ENCODE measurements at regions not wholly inside any gene's neighbourhood (a gene's known extent, or its start where the extent isn't known, plus 50 kb on each side); places are given as distances from the start of the nearest gene placed in this dataset.

- DNase-seq, result no peak
- H3K27me3 ChIP-seq (ENCODE audit: low read depth), result no peaks in the 10 kb centered on the region
Measured at GRCh38 chr1:82875170-82875569, 1074.4 kb downstream of the ADGRL2 start.

GRCh38 chr1:82874041-82874440 lies 1073.3 kb downstream of the ADGRL2 start:
- no peaks in the 10 kb centered on the region for H3K9me3 ChIP-seq (replicated peaks)
- DNase-seq, result no peak
- TF ChIP-seq CTCF (IDR thresholded peaks at IDR 0.05; ENCODE audit: borderline replicate concordance), result no peak
- no peaks in the 10 kb centered on the region for H3K4me1 ChIP-seq
- no peaks in the 10 kb centered on the region for H3K36me3 ChIP-seq
- intact Hi-C loops (cut with micrococcal nuclease), result no loop called here
- H3K27ac ChIP-seq (replicated peaks), result no peak overlapping the region
- no peak overlapping the region for H3K4me3 ChIP-seq
- no peaks in the 10 kb centered on the region for H3K27me3 ChIP-seq (ENCODE audit: low read depth)

More at GRCh38 chr1:82875170-82875569, 1074.4 kb downstream of the ADGRL2 start:
- H3K4me3 ChIP-seq, result no peak overlapping the region
- no peaks in the 10 kb centered on the region for H3K4me1 ChIP-seq
- no peak overlapping the region for H3K27ac ChIP-seq (replicated peaks)
- no peaks in the 10 kb centered on the region for H3K9me3 ChIP-seq (replicated peaks)
- no peaks in the 10 kb centered on the region for H3K36me3 ChIP-seq
- TF ChIP-seq CTCF (IDR thresholded peaks at IDR 0.05; ENCODE audit: borderline replicate concordance), result no peak
- intact Hi-C loops (cut with micrococcal nuclease), result no loop called here

GRCh38 chr1:82870332-82870731 lies 1069.6 kb downstream of the ADGRL2 start:
- no peak for DNase-seq
- no peak overlapping the region for H3K4me3 ChIP-seq
- H3K27me3 ChIP-seq (ENCODE audit: low read depth), result no peaks in the 10 kb centered on the region
- no peaks in the 10 kb centered on the region for H3K9me3 ChIP-seq (replicated peaks)
- no peak overlapping the region for H3K27ac ChIP-seq (replicated peaks)
- TF ChIP-seq CTCF (IDR thresholded peaks at IDR 0.05; ENCODE audit: borderline replicate concordance), result no peak
- H3K36me3 ChIP-seq, result no peaks in the 10 kb centered on the region
- H3K4me1 ChIP-seq, result peaks cover 5% of the 10 kb centered on the region
- intact Hi-C loops (cut with micrococcal nuclease), result no loop called here

- H3K36me3 ChIP-seq, result no peaks in the 10 kb centered on the region
- no peak for TF ChIP-seq CTCF (IDR thresholded peaks at IDR 0.05; ENCODE audit: borderline replicate concordance)
- no peak overlapping the region for H3K27ac ChIP-seq (replicated peaks)
- H3K4me1 ChIP-seq, result peaks cover 5% of the 10 kb centered on the region
- H3K4me3 ChIP-seq, result no peak overlapping the region
- DNase-seq, result no peak
- intact Hi-C loops (cut with micrococcal nuclease), result no loop called here
- no peaks in the 10 kb centered on the region for H3K27me3 ChIP-seq (ENCODE audit: low read depth)
- no peaks in the 10 kb centered on the region for H3K9me3 ChIP-seq (replicated peaks)
Measured at GRCh38 chr1:82867781-82868180, 1067.0 kb downstream of the ADGRL2 start.

- H3K4me1 ChIP-seq, result no peaks in the 10 kb centered on the region
- no peak overlapping the region for H3K27ac ChIP-seq (replicated peaks)
- H3K9me3 ChIP-seq (replicated peaks), result no peaks in the 10 kb centered on the region
- no peak for DNase-seq
- no peak for TF ChIP-seq CTCF (IDR thresholded peaks at IDR 0.05; ENCODE audit: borderline replicate concordance)
- H3K36me3 ChIP-seq, result no peaks in the 10 kb centered on the region
- H3K4me3 ChIP-seq, result no peak overlapping the region
- intact Hi-C loops (cut with micrococcal nuclease), result no loop called here
- no peaks in the 10 kb centered on the region for H3K27me3 ChIP-seq (ENCODE audit: low read depth)
Measured at GRCh38 chr1:82861749-82862148, 1061.0 kb downstream of the ADGRL2 start.

GRCh38 chr1:82858031-82858430 lies 1057.3 kb downstream of the ADGRL2 start:
- Histone ChIP-seq H3K9me3 (replicated peaks) (no peaks in the 10 kb centered on the region), H3K27ac (replicated peaks) (no peak overlapping the region), H3K27me3 (ENCODE audit: low read depth) (no peaks in the 10 kb centered on the region), H3K4me1 (no peaks in the 10 kb centered on the region), H3K36me3 (no peaks in the 10 kb centered on the region), H3K4me3 (no peak overlapping the region)
- no peak for DNase-seq
- intact Hi-C loops (cut with micrococcal nuclease), result no loop called here
- no peak for TF ChIP-seq CTCF (IDR thresholded peaks at IDR 0.05; ENCODE audit: borderline replicate concordance)

Measured in left ventricle myocardium inferior (tissue), 1 donor.